ENCODE measurements at regions not wholly inside any gene's neighbourhood (a gene's known extent, or its start where the extent isn't known, plus 50 kb on each side); places are given as distances from the start of the nearest gene placed in this dataset.

DNA sequence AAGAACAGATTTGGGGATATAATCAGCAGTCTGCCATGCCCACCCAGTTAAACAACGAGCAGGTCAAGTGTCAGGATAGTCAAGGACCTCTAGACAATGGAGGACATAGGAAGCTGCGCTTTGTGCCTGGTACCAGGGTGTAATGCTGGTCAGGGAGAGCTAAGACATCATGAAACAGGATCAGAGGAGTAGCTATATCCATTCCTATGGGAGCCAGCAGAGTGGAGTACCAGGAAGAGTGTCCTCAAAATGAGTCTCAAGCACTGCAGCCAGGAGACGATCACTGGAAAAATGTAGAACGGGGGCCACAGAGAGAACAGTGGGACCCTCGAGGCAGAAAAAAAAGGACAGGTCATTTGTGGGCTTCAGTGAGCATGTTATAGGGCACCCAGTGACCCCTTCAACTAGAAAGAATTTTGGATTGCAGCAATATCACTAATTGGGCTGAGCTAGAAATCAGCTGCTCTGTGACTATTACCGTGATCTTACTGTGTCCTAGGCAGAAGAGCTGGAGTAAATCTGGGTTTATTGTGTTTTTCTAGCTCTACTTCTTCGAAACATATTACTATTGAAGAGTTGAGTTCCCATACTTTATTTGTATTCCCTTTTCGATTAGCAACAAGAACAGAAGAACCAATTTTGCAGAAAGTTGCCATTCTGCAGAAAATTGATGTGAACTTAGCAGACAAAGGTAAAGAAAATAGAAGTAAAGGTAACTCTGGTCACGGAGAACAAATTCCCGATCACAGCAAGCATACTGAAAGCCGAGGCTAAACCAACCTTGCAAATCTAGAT is 319.6 kb downstream of the AHR start:
- TF ChIP-seq, protein P1, sequence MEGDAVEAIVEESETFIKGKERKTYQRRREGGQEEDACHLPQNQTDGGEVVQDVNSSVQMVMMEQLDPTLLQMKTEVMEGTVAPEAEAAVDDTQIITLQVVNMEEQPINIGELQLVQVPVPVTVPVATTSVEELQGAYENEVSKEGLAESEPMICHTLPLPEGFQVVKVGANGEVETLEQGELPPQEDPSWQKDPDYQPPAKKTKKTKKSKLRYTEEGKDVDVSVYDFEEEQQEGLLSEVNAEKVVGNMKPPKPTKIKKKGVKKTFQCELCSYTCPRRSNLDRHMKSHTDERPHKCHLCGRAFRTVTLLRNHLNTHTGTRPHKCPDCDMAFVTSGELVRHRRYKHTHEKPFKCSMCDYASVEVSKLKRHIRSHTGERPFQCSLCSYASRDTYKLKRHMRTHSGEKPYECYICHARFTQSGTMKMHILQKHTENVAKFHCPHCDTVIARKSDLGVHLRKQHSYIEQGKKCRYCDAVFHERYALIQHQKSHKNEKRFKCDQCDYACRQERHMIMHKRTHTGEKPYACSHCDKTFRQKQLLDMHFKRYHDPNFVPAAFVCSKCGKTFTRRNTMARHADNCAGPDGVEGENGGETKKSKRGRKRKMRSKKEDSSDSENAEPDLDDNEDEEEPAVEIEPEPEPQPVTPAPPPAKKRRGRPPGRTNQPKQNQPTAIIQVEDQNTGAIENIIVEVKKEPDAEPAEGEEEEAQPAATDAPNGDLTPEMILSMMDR (IDR thresholded peaks at IDR 0.05; ENCODE audit: insufficient read depth, low read depth, low read length) = no peak
- no peak for TF ChIP-seq EZH2 (IDR thresholded peaks at IDR 0.05; ENCODE audit: insufficient read depth, low read length)

Measured in astrocyte (in vitro differentiated cells and primary cell).